HCT116 (cell line): ENCODE measurements at regions not wholly inside any gene's neighbourhood (a gene's known extent, or its start where the extent isn't known, plus 50 kb on each side); places are given as distances from the start of the nearest gene placed in this dataset.

Experiments
- ATAC-seq: fragments of 200-7000 bp; cut with Tn5 transposase; 2 replicates; pipeline ENCODE4 v1.9.1; 2020; ENCODE audit warnings: mild to moderate bottlenecking, moderate library complexity
- BruUV-seq: library from RNA; stranded (reverse); fragments of 400-500 nt; replicated peaks from 2 replicates; lab custom pipeline; 2021; lab: Mats Ljungman, UMichigan
- CTCF ChIA-PET: fragments of 300-600 bp; sonication (Branson Sonifier 250); formaldehyde crosslinking; loops from one replicate; lab custom pipeline; 2021; ENCODE audit warnings: antibody characterized with exemption; lab: Charles Lee
- POLR2A ChIA-PET: fragments of 300-600, 350-600 bp; sonication (Branson Sonifier 250); formaldehyde crosslinking; loops from one replicate; lab custom pipeline; 2021; ENCODE audit warnings: antibody characterized with exemption; lab: Charles Lee
- RAD21 ChIA-PET, 2 experiments: fragments of 300-600 bp; sonication (Branson Sonifier 250); formaldehyde crosslinking; loops; one replicate each; lab custom pipeline; 2023; ENCODE audit warnings: low total read pairs in 2 of 2; ENCODE audit not compliant: uncharacterized antibody in 2 of 2, unreplicated experiment in 2 of 2, low non-redundant PET in 1 of 2; lab: Charles Lee
- DNase-seq: peaks from one replicate; pipeline ENCODE4 v3.0.0-alpha.2; 2010; ENCODE audit warnings: low read depth, low spot score
- H2AFZ ChIP-seq: fragments of 200-600 bp; shearing (Covaris generic), sonication (generic); 2 replicates; pipeline ENCODE4 v1.6.1; 2017; ENCODE audit warnings: low read depth, mixed run types, mixed read lengths, antibody characterized with exemption, low read length; ENCODE audit not compliant: poor library complexity, severe bottlenecking
- H3K27ac ChIP-seq: 2 replicates; pipeline ENCODE4 v1.5.1; 2012; ENCODE audit warnings: low read depth, low read length
- H3K27me3 ChIP-seq: fragments of 200-600 bp; sonication (generic); 2 replicates; pipeline ENCODE4 v1.6.1; 2016; ENCODE audit warnings: mixed run types, low read length, mixed read lengths; ENCODE audit not compliant: insufficient read depth
- H3K36me3 ChIP-seq, 2 experiments: fragments of 200-500 bp in 1 of 2; fragments of 200-600 bp in 1 of 2; sonication (Bioruptor generic) in 1 of 2; sonication (generic) in 1 of 2; 2 replicates each; pipeline versions ENCODE4 v1.5.1 to v1.6.1; 2014 to 2016; ENCODE audit warnings: low read length in 2 of 2, inconsistent platforms in 1 of 2, mixed read lengths in 1 of 2, mixed run types in 1 of 2; ENCODE audit not compliant: insufficient read depth in 2 of 2, control insufficient read depth in 1 of 2
- H3K4me1 ChIP-seq, 2 experiments: fragments of 200-600 bp in 1 of 2; sonication (generic) in 1 of 2; 2 replicates each; pipeline versions ENCODE4 v1.5.1 to v1.6.1; 2012 to 2017; ENCODE audit warnings: low read length in 2 of 2, inconsistent platforms in 1 of 2, mild to moderate bottlenecking in 1 of 2, mixed read lengths in 1 of 2, mixed run types in 1 of 2, moderate library complexity in 1 of 2; ENCODE audit not compliant: insufficient read depth in 2 of 2, control insufficient read depth in 1 of 2
- H3K4me2 ChIP-seq: fragments of 200-600 bp; sonication (generic); 2 replicates; pipeline ENCODE4 v1.6.1; 2017; ENCODE audit warnings: mixed run types, low read length, mixed read lengths
- H3K4me3 ChIP-seq, 2 experiments: fragments of 200-600 bp in 1 of 2; sonication (generic) in 1 of 2; replicated peaks in 1 of 2; 2 replicates each; pipeline ENCODE4 v1.5.1; 2011 to 2016; ENCODE audit warnings: low read length in 2 of 2, control low read depth in 1 of 2, low read depth in 1 of 2, mild to moderate bottlenecking in 1 of 2, mixed read lengths in 1 of 2, mixed run types in 1 of 2
- H3K79me2 ChIP-seq: fragments of 200-600 bp; sonication (generic); 2 replicates; pipeline ENCODE4 v1.6.1; 2017; ENCODE audit warnings: mild to moderate bottlenecking, mixed run types, low read length, moderate library complexity, mixed read lengths; ENCODE audit not compliant: insufficient read depth
- H3K9ac ChIP-seq: fragments of 200-600 bp; sonication (generic); 2 replicates; pipeline ENCODE4 v1.6.1; 2016; ENCODE audit warnings: low read length, mixed read lengths
- H3K9me2 ChIP-seq: fragments of 200-600 bp; sonication (generic), shearing (Covaris generic); 2 replicates; pipeline ENCODE4 v1.6.1; 2017; ENCODE audit warnings: mixed run types, mild to moderate bottlenecking, moderate library complexity; ENCODE audit not compliant: insufficient read depth
- H3K9me3 ChIP-seq, 2 experiments: fragments of 200-500 bp in 1 of 2; fragments of 200-600 bp in 1 of 2; sonication (Bioruptor generic) in 1 of 2; sonication (generic) in 1 of 2; 2 replicates each; pipeline ENCODE4 v1.6.1; 2014 to 2017; ENCODE audit warnings: low read length in 2 of 2, mixed read lengths in 2 of 2, inconsistent platforms in 1 of 2, low read depth in 1 of 2, mild to moderate bottlenecking in 1 of 2, mixed run types in 1 of 2, moderate library complexity in 1 of 2; ENCODE audit not compliant: control insufficient read depth in 1 of 2, insufficient read depth in 1 of 2
- H4K20me1 ChIP-seq: fragments of 200-600 bp; sonication (generic), shearing (Covaris generic); 2 replicates; pipeline ENCODE4 v1.6.1; 2017; ENCODE audit warnings: mixed run types, mild to moderate bottlenecking, moderate library complexity; ENCODE audit not compliant: insufficient read depth
- ELF1 ChIP-seq: IDR thresholded peaks from 2 replicates; pipeline ENCODE4 v1.6.1; 2012; ENCODE audit warnings: low read depth, borderline replicate concordance
- EZH2phosphoT487 ChIP-seq: fragments of 200-600 bp; IDR thresholded peaks from 2 replicates; pipeline ENCODE4 v1.6.1; 2018; ENCODE audit warnings: antibody characterized with exemption, borderline replicate concordance
- FOSL1 ChIP-seq: IDR thresholded peaks from 2 replicates; pipeline ENCODE4 v1.6.1; 2012; ENCODE audit warnings: low read depth
- POLR2A ChIP-seq: IDR thresholded peaks from 2 replicates; pipeline ENCODE4 v1.7.0; 2011; ENCODE audit warnings: borderline replicate concordance; ENCODE audit not compliant: insufficient read depth, insufficient read length; ENCODE audit errors: extremely low read depth
- POLR2AphosphoS5 ChIP-seq: IDR thresholded peaks from 2 replicates; pipeline ENCODE4 v1.6.1; 2011; ENCODE audit warnings: mild to moderate bottlenecking, low read depth, low read length, moderate library complexity
- RAD21 ChIP-seq: IDR thresholded peaks from 2 replicates; pipeline ENCODE4 v1.6.1; 2012; ENCODE audit warnings: low read depth, mild to moderate bottlenecking
- SP1 ChIP-seq: IDR thresholded peaks from 2 replicates; pipeline ENCODE4 v1.6.1; 2012; ENCODE audit warnings: low read depth
- TCF7L2 ChIP-seq: IDR thresholded peaks from 2 replicates; pipeline ENCODE4 v1.7.0; 2011; ENCODE audit warnings: borderline replicate concordance, inconsistent platforms; ENCODE audit not compliant: insufficient read depth, insufficient read length; ENCODE audit errors: extremely low read depth
- ZFX ChIP-seq: fragments of 450-650 bp; IDR thresholded peaks from 2 replicates; pipeline ENCODE4 v1.6.1; 2017
- ZNF274 ChIP-seq: fragments of 200-500 bp; sonication (Bioruptor generic); IDR thresholded peaks from 2 replicates; pipeline ENCODE4 v1.6.1; 2014; ENCODE audit warnings: mild to moderate bottlenecking, low read depth, low read length, inconsistent platforms
- intact Hi-C: fragments of 100-400 bp; cut with micrococcal nuclease; formaldehyde crosslinking; loops from 2 replicates; pipeline ENCODE4 v1.10.0; 2022
- TF ChIP-seq, protein P1 (sequence below): IDR thresholded peaks from 2 replicates; pipeline ENCODE4 v1.6.1; 2012; ENCODE audit warnings: low read depth
- TF ChIP-seq, protein P2 (sequence below): IDR thresholded peaks from 2 replicates; pipeline ENCODE4 v1.6.1; 2012
- TF ChIP-seq, protein P3 (sequence below): IDR thresholded peaks from 2 replicates; pipeline ENCODE4 v1.6.1; 2012

DNA sequence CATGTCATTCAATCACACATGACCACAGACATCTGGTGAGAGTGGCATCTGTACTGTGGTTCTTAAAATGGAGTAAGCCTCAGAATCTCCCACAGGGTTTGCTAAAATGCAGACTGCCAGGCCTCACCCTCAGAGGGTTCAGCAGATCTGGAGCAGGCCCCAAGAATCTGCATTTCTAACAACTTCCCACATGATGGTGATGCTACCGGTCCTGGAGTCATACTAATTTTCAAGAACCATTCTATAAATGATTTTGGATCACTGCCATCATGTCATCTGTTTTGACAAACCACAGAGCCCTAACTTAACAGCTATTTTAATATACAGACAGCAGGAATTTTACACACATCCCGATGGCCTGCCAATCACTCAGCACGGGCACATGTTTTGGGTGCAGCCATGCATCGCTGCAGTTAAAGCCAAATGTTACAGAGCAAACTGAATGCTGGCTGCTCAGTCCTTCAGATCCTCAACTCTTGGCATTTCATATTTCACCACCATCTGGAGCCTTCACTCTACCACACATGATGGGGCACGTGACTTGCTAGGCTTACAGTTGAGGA lies 792.1 kb upstream of the AMELY start:
- intact Hi-C loops, result no loop called here
- no TSS peak for BruUV-seq
- no peaks in the 10 kb centered on the region for H4K20me1 ChIP-seq
- ChIA-PET RAD21 (no interaction called here), POLR2A (no interaction called here), CTCF (no interaction called here)
- H3K4me3 ChIP-seq, result no peak overlapping the region
- H3K9ac ChIP-seq, result no peak overlapping the region
- no peaks in the 10 kb centered on the region for H3K4me1 ChIP-seq
- H2AFZ ChIP-seq, result no peak overlapping the region
- DNase-seq, result no peak
- no peaks in the 10 kb centered on the region for H3K79me2 ChIP-seq
- no peaks in the 10 kb centered on the region for H3K9me3 ChIP-seq
- no peaks in the 10 kb centered on the region for H3K36me3 ChIP-seq
- no peak overlapping the region for H3K4me2 ChIP-seq
- no peaks in the 10 kb centered on the region for H3K27me3 ChIP-seq
- H3K9me2 ChIP-seq, result no peaks in the 10 kb centered on the region
- ATAC-seq, result no peak
- H3K27ac ChIP-seq, result no peak overlapping the region
- TF ChIP-seq ZFX, result no peak
- TF ChIP-seq, protein P1, sequence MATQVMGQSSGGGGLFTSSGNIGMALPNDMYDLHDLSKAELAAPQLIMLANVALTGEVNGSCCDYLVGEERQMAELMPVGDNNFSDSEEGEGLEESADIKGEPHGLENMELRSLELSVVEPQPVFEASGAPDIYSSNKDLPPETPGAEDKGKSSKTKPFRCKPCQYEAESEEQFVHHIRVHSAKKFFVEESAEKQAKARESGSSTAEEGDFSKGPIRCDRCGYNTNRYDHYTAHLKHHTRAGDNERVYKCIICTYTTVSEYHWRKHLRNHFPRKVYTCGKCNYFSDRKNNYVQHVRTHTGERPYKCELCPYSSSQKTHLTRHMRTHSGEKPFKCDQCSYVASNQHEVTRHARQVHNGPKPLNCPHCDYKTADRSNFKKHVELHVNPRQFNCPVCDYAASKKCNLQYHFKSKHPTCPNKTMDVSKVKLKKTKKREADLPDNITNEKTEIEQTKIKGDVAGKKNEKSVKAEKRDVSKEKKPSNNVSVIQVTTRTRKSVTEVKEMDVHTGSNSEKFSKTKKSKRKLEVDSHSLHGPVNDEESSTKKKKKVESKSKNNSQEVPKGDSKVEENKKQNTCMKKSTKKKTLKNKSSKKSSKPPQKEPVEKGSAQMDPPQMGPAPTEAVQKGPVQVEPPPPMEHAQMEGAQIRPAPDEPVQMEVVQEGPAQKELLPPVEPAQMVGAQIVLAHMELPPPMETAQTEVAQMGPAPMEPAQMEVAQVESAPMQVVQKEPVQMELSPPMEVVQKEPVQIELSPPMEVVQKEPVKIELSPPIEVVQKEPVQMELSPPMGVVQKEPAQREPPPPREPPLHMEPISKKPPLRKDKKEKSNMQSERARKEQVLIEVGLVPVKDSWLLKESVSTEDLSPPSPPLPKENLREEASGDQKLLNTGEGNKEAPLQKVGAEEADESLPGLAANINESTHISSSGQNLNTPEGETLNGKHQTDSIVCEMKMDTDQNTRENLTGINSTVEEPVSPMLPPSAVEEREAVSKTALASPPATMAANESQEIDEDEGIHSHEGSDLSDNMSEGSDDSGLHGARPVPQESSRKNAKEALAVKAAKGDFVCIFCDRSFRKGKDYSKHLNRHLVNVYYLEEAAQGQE, result no peak
- no peak for TF ChIP-seq TCF7L2
- TF ChIP-seq FOSL1, result no peak
- TF ChIP-seq, protein P2, sequence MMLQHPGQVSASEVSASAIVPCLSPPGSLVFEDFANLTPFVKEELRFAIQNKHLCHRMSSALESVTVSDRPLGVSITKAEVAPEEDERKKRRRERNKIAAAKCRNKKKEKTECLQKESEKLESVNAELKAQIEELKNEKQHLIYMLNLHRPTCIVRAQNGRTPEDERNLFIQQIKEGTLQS, result no peak
- TF ChIP-seq ZNF274, result no peak
- TF ChIP-seq, protein P3, sequence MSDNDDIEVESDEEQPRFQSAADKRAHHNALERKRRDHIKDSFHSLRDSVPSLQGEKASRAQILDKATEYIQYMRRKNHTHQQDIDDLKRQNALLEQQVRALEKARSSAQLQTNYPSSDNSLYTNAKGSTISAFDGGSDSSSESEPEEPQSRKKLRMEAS, result no peak
- no peak for TF ChIP-seq RAD21
- no peak for TF ChIP-seq POLR2AphosphoS5
- no peak for TF ChIP-seq SP1
- no peak for TF ChIP-seq POLR2A
- TF ChIP-seq EZH2phosphoT487, result no peak
- TF ChIP-seq ELF1, result no peak
